ENCODE measurements at regions not wholly inside any gene's neighbourhood (a gene's known extent, or its start where the extent isn't known, plus 50 kb on each side); places are given as distances from the start of the nearest gene placed in this dataset.
"Not testable (repeated sequence)": the region's sequence is repeated elsewhere in the genome, so short reads cannot be mapped to it uniquely, and the experiment has no call there.

DNA sequence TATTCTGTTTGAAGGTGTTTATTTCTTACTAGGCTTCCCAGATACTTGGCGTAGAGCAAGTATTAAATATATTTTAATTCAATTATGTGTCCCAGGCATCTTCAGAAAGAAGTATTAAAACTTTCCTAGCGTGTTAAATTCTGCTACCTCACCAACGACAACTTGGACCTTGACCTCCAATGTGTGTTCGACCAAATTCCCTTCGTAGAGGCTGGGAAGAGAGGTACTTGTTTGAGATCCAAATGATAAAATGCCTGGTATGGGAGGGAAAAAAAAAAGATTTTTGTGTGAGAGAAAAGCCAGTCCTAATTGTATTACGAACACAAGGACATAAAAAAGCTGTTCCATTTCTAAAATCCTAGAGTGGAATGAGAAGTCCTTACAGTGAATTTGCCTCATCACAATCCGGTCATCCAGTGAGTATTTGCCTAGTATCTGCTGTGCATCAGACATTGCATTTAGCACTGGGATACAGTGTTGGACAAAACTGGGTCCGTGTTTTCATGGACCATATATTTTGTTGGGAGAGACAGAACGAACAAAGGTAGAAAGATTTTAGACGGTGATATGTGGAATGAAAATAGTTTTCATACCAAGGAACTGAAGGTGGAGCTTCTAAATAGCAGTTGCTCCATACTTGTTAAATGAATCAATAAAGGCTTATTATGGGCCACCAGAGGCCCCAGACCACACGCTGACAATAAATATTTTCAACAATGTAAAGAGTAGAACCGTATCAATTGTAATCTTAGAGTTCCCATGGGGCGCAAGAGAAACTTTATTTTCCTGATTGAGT lies 103.1 kb downstream of the KIF4B start:
- DNase-seq (ENCODE audit: low read depth), result no peak

DNA sequence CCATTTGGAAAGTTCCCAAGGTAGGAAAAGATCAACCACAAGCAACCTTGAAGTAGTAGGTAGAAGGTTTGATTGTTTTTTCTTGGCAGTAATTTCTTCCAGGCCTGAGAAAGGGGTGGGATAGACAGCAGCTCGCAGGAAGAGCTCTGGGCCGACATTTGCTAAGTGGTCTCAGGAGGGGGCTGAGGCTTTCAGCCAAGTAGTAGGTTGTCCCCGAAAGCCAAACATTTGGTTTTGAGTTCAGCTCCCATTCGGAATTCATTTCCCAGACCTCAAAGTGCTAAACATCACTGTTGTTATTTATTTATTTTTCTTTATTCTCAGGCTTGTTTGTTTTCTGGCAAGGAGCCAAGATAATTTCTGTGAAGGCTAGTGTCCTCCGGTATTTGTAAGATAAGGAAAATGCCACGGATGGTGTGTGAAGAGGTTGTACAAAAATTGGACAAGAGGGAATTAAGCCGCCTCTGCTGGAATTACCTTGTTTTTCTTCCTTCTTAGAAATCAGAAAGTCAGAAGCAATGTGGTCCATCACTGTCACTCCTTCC lies 112.1 kb downstream of the KIF4B start:
- DNase-seq (ENCODE audit: low read depth), result no peak

DNA sequence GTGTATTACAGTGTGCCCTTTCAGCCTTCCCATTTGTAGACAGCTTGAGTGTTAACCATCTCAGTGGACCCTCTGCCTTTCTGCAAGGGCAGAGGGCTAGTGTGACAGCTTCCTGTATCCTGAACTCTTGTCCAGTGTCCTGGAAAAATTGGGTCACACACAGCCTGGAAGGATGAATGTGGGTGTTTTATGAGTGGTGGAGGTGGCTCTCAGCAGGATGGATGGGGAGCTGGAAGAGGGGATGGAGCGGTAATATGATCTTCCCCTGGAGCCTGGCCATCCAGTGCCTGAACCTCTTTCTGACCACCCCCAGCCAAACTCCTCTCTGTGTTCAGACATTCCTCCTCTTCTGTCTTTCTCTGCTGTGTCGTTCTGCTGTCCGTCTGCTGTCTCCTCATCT lies 113.0 kb downstream of the KIF4B start:
- no peak for DNase-seq (ENCODE audit: low read depth)

DNA sequence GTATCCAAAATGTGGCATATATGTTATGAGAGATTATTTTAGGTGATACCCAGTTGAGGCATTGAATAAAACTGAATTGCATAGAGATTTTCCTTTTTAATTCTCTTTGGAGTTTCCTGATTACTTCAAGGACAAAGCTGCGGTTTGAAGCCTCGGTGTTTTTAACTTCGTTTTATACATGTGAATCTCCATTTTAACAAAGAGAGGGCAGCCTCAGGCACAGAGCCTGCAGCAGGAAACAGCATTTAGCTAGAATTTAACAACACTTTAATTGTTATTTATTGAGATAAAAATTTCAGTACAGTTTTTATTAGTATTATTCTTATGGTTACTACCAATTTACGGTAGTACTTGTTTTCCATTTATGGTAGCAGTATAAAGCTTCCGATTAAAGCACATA lies 114.0 kb downstream of the KIF4B start:
- DNase-seq (ENCODE audit: low read depth), result no peak

DNA sequence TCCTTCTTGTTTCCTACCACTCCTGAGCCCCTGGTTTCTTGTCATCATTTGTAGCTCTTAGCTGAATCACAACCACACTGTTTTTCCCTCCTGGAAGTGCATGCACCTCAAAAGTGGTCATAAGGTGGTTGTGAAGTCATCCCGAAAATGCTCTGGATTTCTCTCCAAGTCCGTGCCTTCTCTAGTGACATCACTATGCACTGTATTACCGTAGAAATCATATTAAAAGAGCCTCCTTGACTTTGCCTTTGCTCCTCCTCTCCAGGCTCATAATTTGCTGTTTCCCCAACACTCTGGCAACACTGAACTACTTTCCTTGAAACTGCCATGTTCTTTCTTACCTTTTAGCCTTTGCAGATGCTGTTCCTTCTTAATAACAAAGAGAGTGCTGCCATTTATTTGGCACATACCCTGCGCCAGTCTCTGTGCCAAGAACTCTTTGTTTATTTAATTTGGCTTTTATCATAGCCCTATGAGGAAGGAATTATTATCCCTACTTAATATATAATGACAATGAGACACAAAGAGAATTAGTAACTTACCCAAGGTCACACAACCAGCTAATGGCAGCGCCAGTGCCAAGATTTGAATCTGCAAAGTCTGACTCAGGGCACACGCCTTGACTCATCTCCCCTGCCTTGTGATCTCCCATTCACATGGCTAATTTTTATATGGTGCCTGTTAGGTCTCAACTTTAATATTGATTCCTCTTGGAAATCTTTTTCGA lies 115.4 kb downstream of the KIF4B start:
- no peak for DNase-seq (ENCODE audit: low read depth)

DNA sequence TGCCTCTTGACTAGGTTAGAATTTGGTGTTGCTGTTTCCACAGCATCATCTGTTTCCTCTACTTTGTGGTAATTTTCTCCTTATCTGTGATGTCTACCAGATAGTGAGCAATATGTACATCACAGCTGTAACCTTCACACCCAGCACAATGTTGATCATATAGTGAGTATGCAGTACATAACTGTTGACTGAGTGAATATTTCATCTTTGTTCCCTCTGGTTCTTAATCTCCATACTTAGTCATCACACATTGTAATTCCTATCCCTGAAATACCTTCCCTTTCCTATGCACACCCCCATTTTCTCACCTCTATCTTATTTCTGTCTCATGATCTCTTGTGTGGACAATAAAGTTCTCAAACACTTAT lies 115.9 kb downstream of the KIF4B start:
- DNase-seq (ENCODE audit: low read depth), result no peak

DNA sequence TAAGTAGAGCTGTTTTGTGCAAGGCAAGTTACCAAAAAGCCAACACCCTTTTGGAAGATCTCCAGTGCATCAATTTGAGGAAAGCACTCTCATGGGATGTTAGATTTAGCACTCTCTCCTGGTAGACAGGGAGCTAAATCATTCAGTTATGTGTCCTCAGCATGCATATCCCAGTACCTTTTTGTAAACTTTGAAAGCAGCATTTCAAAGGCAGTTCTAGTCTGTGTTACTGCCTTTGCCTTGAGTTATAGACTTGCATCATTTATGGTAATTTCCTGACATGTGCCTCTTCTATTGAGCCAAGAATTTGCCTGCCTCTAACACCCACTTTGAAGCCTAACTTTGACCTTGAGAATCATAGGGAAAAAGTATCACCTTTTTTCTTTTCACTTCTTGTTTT lies 120.6 kb downstream of the KIF4B start:
- DNase-seq (ENCODE audit: low read depth), result no peak

DNA sequence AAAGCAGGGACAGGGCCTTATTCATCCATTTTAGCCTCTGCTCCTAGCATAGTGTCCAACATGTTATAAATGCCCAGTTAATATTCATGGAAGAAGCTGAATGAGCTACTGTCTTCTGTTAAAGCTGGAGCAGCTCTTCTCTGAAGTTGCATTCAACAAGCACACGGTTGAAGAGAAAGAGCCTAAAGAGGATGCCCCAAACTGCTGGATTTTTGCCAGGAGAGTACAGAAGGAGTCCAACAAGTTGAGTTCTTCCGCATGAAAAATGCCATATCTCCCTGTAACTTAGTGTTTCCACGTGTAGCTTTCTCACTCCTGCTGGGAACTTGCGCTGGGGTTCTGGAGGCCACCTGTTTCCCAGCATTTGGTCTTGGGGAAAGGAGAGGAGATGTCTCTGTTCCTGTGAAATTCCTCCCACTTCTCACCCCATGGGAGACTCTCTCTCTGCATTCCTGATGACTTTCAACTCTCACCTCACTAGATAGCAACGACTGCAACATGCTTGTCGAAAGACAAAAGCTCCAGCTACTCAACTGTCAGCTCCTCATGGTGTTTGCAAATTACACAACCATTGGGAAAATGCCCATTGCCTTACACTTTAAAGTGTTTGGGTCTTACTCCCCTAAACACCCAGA lies 122.8 kb downstream of the KIF4B start:
- no peak for DNase-seq (ENCODE audit: low read depth)

DNA sequence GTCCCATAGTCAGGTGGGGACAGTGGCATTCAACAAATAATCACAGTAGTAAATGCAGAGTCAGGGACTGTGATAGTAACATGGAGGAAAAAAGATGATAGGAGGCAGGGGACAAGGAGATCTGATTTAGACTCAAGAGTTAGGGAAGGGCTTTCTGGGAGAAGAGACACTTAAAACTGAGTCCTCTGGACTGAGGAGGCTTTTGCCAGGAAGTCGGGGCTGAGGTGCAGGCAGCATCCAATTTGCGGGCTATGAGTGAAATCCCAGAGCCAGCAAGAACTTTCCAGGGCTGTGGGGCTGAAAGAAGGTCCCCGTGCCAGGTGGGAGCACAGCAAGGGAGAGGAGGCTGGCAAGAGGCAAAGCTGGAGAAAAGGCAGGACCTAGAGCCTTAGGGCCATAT lies 124.1 kb downstream of the KIF4B start:
- DNase-seq (ENCODE audit: low read depth), result no peak

DNA sequence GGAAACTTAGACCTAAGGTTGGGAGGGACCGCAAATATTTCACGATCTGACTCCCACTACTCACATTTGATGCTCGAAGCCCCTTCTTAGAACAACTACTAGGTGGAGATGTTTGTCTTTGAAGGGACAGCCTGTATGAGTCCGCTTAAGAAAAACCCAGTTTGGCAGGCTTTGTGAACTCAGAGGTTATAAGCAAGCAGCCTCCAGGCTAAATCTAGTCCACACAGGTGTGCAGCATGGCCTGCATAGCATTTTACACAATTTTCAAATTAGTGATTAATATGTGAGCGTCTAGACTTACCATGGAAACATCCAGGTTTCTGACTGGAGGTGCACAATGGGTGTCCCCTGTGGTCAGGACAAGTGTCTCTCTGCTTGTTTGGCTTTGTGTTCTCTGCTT lies 127.1 kb downstream of the KIF4B start:
- DNase-seq (ENCODE audit: low read depth), result no peak

DNA sequence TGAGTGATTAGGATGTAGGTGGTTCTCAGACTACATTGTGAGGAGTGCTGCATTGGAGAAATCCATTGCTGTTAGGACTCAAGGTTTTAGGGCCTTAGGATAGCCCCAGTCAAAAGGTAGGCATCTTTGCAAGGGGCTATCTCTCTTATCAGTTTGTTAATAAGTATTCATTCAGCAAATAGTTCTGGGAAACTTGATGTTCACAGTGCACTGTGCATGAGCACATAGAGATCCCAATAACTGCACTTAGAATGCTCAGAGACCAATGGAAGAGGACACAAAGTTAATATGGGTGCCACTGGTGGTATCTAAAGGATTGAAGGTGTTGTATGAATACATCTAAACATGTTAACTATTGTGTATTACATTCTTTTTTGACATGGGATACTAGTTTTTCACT lies 131.4 kb downstream of the KIF4B start:
- no peak for DNase-seq (ENCODE audit: low read depth)

DNA sequence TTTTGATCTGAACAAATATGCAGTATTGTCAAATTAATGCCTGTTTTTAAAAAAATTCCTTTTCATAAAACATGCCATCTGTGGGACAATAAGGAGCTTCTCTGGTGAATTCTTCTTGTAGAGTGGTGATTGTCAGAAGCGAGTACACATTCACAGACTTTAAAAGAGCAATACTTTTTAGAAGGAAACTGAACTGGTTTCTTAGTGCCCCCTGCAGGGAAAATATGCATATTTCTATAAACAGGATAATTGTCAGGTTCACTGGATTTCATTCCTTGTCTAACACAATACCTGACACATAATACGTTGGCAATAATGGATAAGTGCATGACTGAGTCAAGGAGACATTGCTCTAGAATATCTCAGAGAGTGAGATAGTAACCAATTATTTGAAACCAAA lies 133.7 kb downstream of the KIF4B start:
- no peak for DNase-seq (ENCODE audit: low read depth)

DNA sequence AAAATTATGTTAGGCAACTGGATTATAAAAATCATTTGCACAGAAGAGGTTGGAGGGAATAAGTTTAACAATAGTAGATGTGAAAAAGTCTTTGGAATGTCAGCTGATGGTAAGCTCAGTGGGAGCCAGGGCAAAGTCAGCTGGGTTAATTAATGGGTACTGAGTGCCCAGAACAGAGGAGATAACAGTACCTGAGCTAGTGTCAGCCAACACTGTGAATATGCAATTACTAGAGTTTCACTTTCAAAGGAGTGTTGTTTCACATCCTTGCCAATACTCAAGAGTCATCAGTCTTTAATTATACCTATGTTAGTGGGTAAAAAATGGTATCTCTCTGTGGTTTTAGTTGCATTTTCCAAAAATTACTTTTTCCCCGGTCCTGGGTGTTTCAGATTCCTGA lies 135.1 kb downstream of the KIF4B start:
- DNase-seq (ENCODE audit: low read depth), result no peak

DNA sequence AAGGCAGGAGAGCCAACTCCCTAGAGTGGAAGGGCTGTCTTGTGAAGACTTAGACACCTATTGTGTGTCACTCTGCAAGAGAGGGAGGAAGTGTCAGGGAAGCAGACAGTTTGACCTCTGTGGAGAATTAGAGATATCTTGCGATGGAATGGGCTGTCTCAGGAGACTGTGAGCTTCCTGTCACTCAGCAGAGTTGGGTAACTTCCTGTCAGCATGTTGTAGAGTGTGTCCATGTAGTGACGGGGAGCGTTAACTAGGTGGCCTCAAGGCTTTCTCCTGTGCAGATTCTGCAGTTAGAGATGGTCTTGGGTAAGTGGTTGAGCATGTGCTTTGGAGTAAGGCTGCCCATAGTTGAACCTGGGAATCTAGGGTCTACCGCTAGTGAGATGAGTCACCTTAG lies 136.5 kb downstream of the KIF4B start:
- no peak for DNase-seq (ENCODE audit: low read depth)

DNA sequence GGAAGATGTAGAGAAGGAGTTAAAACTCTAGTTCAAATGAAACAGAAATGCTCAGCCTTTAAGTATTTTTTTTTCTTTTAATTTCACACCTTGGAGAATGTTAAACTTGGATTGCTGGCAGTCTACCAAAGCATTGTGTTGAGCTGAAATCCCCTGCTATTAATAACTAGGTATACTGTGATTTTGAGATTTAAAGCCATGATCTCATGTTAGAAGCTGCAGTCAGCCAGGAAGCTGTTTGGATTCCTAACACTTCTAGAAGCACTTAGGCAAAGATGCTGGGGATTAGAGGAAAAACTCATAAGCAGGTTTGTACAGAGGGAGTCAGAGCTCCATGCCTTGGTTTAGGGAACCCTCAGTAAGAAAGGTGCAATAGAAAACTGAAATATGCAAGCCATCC lies 141.4 kb downstream of the KIF4B start:
- no peak for DNase-seq (ENCODE audit: low read depth)

DNA sequence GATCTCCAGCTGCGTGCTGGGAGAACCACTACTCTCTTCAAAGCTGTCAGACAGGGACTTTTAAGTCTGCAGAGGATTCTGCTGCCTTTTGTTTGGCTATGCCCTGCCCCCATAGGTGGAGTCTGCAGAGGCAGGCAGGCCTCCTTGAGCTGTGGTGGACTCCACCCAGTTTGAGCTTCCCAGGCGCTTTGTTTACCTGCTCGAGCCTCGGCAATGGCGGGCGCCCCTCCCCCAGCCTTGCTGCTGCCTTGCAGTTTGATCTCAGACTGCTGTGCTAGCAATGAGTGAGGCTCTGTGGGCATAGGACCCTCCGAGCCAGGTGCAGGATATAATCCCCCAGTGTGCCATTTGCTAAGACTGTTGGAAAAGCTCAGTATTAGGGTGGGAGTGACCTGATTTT lies 149.5 kb downstream of the KIF4B start:
- not testable (repeated sequence) for DNase-seq (ENCODE audit: low read depth)

DNA sequence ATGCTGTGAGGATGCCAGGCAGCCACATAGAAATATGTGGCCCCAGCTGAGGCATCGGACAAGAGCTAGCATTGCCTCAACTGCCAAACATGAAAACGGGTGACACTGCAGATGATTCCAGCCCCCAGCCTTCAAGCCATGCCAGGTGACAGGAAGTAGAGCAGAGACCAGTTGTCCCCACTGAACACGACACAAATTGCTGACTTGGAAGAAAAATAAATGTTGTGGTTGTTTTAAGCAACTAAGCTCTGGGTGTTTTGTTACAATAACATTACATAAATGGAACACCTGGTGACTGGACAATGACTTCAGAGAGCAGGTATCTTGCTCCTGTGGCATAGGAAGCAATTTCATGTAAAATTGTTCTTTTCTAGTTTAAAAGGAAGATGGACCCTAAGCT lies 154.2 kb downstream of the KIF4B start:
- DNase-seq (ENCODE audit: low read depth), result no peak

DNA sequence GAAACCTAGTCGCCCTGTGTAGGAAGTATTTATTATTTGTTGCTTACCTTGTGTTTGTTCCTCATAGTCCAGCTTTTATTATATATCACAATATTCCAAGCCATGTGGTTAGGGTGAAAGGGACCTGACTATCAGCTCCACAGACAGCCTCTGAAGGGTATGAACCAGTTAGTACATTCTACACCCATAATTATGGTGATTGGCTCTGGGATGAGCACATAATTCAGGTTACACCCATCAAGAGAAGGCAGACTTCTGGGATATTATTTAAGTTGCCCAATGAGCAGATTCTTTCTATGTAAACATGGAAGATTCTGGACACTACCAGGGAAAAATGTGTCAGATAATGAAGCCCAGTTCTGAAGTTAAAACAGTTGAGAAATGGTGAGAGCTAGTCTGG lies 168.0 kb downstream of the KIF4B start:
- DNase-seq (ENCODE audit: low read depth), result no peak

DNA sequence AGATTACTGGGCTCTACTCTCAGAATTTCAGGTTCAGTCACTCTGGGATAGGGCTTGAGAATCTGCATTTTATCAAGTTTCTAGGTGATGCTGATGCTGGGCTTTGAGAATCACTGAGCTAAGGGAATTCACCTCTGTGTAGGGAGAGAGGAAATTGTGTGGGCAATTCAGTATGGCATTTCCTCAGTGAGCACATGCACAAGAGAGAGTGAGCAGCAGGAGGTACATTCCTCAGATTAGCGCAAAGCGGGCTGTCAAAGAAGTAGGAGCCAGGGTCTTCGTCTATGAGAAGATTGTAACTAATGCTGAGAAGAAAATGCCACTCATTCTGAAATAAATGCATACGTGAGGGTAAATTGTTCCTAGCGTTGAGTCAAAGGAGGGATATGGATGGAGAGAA lies 175.9 kb downstream of the KIF4B start:
- no peak for DNase-seq (ENCODE audit: low read depth)

DNA sequence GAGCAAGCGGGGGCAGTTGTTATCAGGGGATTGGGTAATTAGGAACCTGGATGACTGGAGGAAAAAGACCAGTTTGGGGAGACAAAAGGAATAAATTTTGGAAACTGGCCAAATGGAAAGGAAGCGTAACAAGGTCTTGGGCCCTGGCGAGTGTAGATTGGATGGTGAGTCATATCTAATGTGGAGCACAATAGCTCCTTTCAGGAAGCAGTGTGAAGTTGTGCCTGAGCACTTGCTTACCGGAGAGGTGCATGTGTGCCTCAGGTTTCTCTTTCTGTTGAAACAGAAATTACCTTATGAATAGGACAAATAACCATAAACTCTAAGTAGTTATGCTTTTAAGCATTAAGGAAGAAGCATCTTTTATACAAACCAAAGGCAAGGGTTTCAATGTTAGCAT lies 176.4 kb downstream of the KIF4B start:
- no peak for DNase-seq (ENCODE audit: low read depth)

DNA sequence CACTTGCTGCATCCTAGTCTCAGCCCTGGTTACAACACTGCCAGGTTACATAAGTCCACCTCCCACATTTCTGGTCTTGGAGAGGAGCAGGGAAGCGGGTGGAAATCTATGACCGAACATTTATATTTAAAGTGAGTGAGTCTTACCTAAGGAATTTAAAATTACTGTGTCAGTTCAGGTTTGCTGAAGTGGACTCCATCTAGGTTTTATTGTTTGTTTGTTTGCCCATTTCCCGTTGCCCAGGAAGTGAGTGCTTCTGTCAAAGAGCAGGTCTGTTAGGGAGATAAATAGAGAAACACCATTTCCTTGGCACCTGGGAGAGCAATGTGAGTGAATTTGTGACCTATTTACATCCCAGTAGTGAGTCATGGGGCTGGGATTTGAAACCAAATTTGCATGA lies 179.5 kb downstream of the KIF4B start:
- no peak for DNase-seq (ENCODE audit: low read depth)

DNA sequence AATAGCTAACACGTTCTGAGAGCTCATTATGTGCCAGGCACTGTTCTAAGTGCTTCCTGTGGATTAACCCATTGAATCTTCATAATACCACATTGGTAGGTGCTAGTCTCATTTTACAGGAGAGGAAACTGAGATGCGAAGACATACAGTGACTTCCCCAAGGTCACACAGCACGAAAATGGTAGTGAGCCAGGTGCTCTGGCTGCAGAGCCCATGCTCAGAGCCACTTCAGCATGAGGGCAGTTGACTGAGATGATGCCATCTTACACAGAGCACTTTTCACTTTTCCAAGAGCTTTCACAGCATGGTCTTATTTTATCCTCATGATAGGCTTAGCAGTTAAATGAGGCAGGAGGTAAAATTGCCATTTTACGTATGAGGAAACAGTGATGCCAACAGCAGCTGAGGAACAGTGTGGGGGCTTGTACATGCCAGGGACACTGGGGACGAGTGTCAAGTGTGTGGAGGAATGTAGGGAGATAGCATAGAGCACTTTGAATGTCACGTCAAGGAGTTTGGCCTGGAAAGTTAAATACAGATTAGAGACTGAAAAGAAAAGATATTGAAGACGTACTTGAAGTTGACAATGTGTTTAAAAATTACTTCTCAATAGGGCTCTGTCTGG lies 180.0 kb downstream of the KIF4B start:
- DNase-seq (ENCODE audit: low read depth), result no peak

DNA sequence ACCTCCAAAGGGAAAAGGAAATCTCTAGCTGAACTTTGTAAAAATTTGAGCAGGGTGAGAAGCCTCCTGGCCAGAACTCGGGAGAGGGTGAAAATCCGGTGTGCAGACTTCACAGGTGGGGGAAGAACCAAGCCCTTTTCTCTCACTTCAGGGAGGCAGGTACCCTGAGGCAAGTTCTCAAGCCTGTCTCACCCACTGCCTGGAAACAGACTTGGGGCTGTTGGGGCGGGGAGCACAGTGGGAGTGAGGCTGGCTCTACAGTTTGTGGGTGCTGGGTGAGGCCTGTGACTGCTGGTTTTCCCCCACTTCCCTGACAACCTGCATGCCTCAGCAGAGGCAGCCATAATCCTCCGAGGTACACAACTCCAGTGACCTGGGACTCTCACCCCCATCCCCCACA lies 187.1 kb downstream of the KIF4B start:
- no peak for DNase-seq (ENCODE audit: low read depth)

Data from non-pigmented ciliary epithelial cell (primary cell).